ENCODE measurements at regions not wholly inside any gene's neighbourhood (a gene's known extent, or its start where the extent isn't known, plus 50 kb on each side); places are given as distances from the start of the nearest gene placed in this dataset.

- Histone ChIP-seq H3F3A (ENCODE audit: insufficient read depth, low read length) (no peaks in the 10 kb centered on the region), H3K27me3 (ENCODE audit: insufficient read depth, low read length) (no peaks in the 10 kb centered on the region), H3K9me2 (ENCODE audit: low read depth, low read length) (no peaks in the 10 kb centered on the region), H2AFZ (ENCODE audit: low read length) (no peak overlapping the region), H4K20me1 (ENCODE audit: insufficient read depth, low read length) (no peaks in the 10 kb centered on the region), H3K36me3 (ENCODE audit: insufficient read depth, low read length) (no peaks in the 10 kb centered on the region), H3K79me2 (ENCODE audit: insufficient read depth, low read length) (no peaks in the 10 kb centered on the region), H3K4me3 (ENCODE audit: low read depth, low read length, poor library complexity, severe bottlenecking) (no peak overlapping the region), H3K9ac (ENCODE audit: low read length) (no peak overlapping the region), H3K9me3 (ENCODE audit: low read length) (no peaks in the 10 kb centered on the region), H3K27ac (ENCODE audit: low read depth, low read length, poor library complexity, severe bottlenecking) (no peak overlapping the region), H3K4me1 (ENCODE audit: insufficient read depth, low read length, severe bottlenecking) (no peaks in the 10 kb centered on the region), H3K4me2 (ENCODE audit: low read length) (no peak overlapping the region)
- TF ChIP-seq, protein P1, sequence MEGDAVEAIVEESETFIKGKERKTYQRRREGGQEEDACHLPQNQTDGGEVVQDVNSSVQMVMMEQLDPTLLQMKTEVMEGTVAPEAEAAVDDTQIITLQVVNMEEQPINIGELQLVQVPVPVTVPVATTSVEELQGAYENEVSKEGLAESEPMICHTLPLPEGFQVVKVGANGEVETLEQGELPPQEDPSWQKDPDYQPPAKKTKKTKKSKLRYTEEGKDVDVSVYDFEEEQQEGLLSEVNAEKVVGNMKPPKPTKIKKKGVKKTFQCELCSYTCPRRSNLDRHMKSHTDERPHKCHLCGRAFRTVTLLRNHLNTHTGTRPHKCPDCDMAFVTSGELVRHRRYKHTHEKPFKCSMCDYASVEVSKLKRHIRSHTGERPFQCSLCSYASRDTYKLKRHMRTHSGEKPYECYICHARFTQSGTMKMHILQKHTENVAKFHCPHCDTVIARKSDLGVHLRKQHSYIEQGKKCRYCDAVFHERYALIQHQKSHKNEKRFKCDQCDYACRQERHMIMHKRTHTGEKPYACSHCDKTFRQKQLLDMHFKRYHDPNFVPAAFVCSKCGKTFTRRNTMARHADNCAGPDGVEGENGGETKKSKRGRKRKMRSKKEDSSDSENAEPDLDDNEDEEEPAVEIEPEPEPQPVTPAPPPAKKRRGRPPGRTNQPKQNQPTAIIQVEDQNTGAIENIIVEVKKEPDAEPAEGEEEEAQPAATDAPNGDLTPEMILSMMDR (IDR thresholded peaks at IDR 0.05; ENCODE audit: low read length), result no peak
- no peak for TF ChIP-seq EZH2 (IDR thresholded peaks at IDR 0.05; ENCODE audit: borderline replicate concordance, low read length)
These were observed 1666.7 kb downstream of the EFNB2 start for GRCh38 chr13:104868806-104869205.

DNA sequence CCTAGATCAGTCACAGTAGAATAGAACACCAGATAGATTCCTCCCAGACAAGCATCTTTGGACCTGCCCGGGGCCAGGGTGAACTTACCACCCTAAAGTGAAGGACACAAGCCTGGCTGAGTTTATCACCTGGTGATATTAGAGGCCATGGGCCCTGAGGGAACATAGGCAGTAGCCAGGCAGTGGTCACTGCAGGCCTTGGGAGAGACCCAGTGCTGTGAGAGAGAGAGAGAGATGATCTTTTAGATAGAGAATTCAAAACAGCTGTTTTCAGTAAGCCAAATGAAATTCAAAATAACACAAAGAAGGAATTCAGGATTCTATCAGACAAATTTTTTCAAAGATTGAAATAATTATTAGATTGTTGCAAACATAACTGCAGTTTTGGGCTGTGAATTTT, 1679.9 kb downstream of the EFNB2 start:
- Histone ChIP-seq H3K4me2 (ENCODE audit: low read length) (no peak overlapping the region), H3K4me3 (ENCODE audit: low read depth, low read length, poor library complexity, severe bottlenecking) (no peak overlapping the region), H3K9me2 (ENCODE audit: low read depth, low read length) (no peaks in the 10 kb centered on the region), H3K4me1 (ENCODE audit: insufficient read depth, low read length, severe bottlenecking) (no peaks in the 10 kb centered on the region), H3K27me3 (ENCODE audit: insufficient read depth, low read length) (no peaks in the 10 kb centered on the region), H3K9ac (ENCODE audit: low read length) (no peak overlapping the region), H3K9me3 (ENCODE audit: low read length) (no peaks in the 10 kb centered on the region), H4K20me1 (ENCODE audit: insufficient read depth, low read length) (no peaks in the 10 kb centered on the region), H3F3A (ENCODE audit: insufficient read depth, low read length) (no peaks in the 10 kb centered on the region), H2AFZ (ENCODE audit: low read length) (no peak overlapping the region), H3K36me3 (ENCODE audit: insufficient read depth, low read length) (no peaks in the 10 kb centered on the region), H3K27ac (ENCODE audit: low read depth, low read length, poor library complexity, severe bottlenecking) (no peak overlapping the region), H3K79me2 (ENCODE audit: insufficient read depth, low read length) (no peaks in the 10 kb centered on the region)
- no peak for TF ChIP-seq EZH2 (IDR thresholded peaks at IDR 0.05; ENCODE audit: borderline replicate concordance, low read length)
- TF ChIP-seq, protein P1 (IDR thresholded peaks at IDR 0.05; ENCODE audit: low read length), result no peak

GRCh38 chr13:104854698-104855097, 1680.8 kb downstream of the EFNB2 start:
- no peaks in the 10 kb centered on the region for H3K9me2 ChIP-seq (ENCODE audit: low read depth, low read length)
- no peak overlapping the region for H3K4me3 ChIP-seq (ENCODE audit: low read depth, low read length, poor library complexity, severe bottlenecking)
- no peaks in the 10 kb centered on the region for H4K20me1 ChIP-seq (ENCODE audit: insufficient read depth, low read length)
- H3K9me3 ChIP-seq (ENCODE audit: low read length), result no peaks in the 10 kb centered on the region
- H3K36me3 ChIP-seq (ENCODE audit: insufficient read depth, low read length), result no peaks in the 10 kb centered on the region
- no peaks in the 10 kb centered on the region for H3K27me3 ChIP-seq (ENCODE audit: insufficient read depth, low read length)
- H3K4me2 ChIP-seq (ENCODE audit: low read length), result no peak overlapping the region
- no peaks in the 10 kb centered on the region for H3F3A ChIP-seq (ENCODE audit: insufficient read depth, low read length)
- no peak for TF ChIP-seq EZH2 (IDR thresholded peaks at IDR 0.05; ENCODE audit: borderline replicate concordance, low read length)
- TF ChIP-seq, protein P1 (IDR thresholded peaks at IDR 0.05; ENCODE audit: low read length), result no peak
- H2AFZ ChIP-seq (ENCODE audit: low read length), result no peak overlapping the region
- no peaks in the 10 kb centered on the region for H3K4me1 ChIP-seq (ENCODE audit: insufficient read depth, low read length, severe bottlenecking)
- H3K9ac ChIP-seq (ENCODE audit: low read length), result no peak overlapping the region
- H3K79me2 ChIP-seq (ENCODE audit: insufficient read depth, low read length), result no peaks in the 10 kb centered on the region
- no peak overlapping the region for H3K27ac ChIP-seq (ENCODE audit: low read depth, low read length, poor library complexity, severe bottlenecking)
